Liver (tissue), 8 donors: ENCODE measurements at regions not wholly inside any gene's neighbourhood (a gene's known extent, or its start where the extent isn't known, plus 50 kb on each side); places are given as distances from the start of the nearest gene placed in this dataset.

Experiments
- DNase-seq: peaks from one replicate; pipeline ENCODE4 v3.0.0-alpha.2; 2017; ENCODE audit warnings: low spot score
- H3K27ac ChIP-seq, 2 donors: one replicate each; pipeline ENCODE4 v1.7.0; 2013; ENCODE audit warnings: inconsistent platforms in 2 of 2, low read length in 2 of 2, control low read depth in 1 of 2, low read depth in 1 of 2, mild to moderate bottlenecking in 1 of 2
- H3K27me3 ChIP-seq, 4 donors: one replicate each; pipeline versions ENCODE4 v1.6.1 to v1.7.0; 2013; ENCODE audit warnings: low read length in 3 of 4, inconsistent platforms in 1 of 4, mild to moderate bottlenecking in 1 of 4, moderate library complexity in 1 of 4; ENCODE audit not compliant: control insufficient read depth in 4 of 4, insufficient read depth in 4 of 4
- H3K36me3 ChIP-seq, 4 donors: one replicate each; pipeline versions ENCODE4 v1.6.1 to v1.7.0; 2013; ENCODE audit warnings: low read length in 3 of 4, mild to moderate bottlenecking in 3 of 4, low read depth in 1 of 4, moderate library complexity in 1 of 4; ENCODE audit not compliant: control insufficient read depth in 4 of 4, insufficient read depth in 3 of 4
- H3K4me1 ChIP-seq, 4 donors: one replicate each; pipeline versions ENCODE4 v1.6.1 to v1.7.0; 2013; ENCODE audit warnings: low read length in 3 of 4, mild to moderate bottlenecking in 3 of 4, moderate library complexity in 1 of 4; ENCODE audit not compliant: control insufficient read depth in 4 of 4, insufficient read depth in 4 of 4
- H3K4me3 ChIP-seq, 3 donors: one replicate each; pipeline versions ENCODE4 v1.6.1 to v1.7.0; 2013; ENCODE audit warnings: low read length in 3 of 3, control low read depth in 1 of 3, low read depth in 1 of 3, mild to moderate bottlenecking in 1 of 3
- H3K9ac ChIP-seq, 2 donors: one replicate each; pipeline ENCODE4 v1.7.0; 2013; ENCODE audit warnings: low read length in 2 of 2, mild to moderate bottlenecking in 2 of 2, moderate library complexity in 2 of 2, control low read depth in 1 of 2, low read depth in 1 of 2
- H3K9me3 ChIP-seq, 4 donors: one replicate each; pipeline versions ENCODE4 v1.6.1 to v1.7.0; 2013; ENCODE audit warnings: low read length in 3 of 4; ENCODE audit not compliant: control insufficient read depth in 4 of 4
- ATF3 ChIP-seq: IDR thresholded peaks from 2 replicates; pipeline ENCODE4 v1.6.1; 2016; ENCODE audit warnings: antibody characterized with exemption
- CTCF ChIP-seq: fragments of 150-350 bp; IDR thresholded peaks from 2 replicates; pipeline ENCODE4 v1.5.1; 2017; ENCODE audit warnings: improper control_type of control experiment, low read depth, low read length; ENCODE audit not compliant: missing input control
- EGR1 ChIP-seq, 2 donors: IDR thresholded peaks; 2 replicates each; pipeline ENCODE4 v1.6.1; 2016 to 2018; ENCODE audit warnings: antibody characterized with exemption in 2 of 2, low read depth in 2 of 2
- FOXA1 ChIP-seq: IDR thresholded peaks from 2 replicates; pipeline ENCODE4 v1.6.1; 2016; ENCODE audit warnings: antibody characterized with exemption
- FOXA2 ChIP-seq: IDR thresholded peaks from 2 replicates; pipeline ENCODE4 v1.6.1; 2016; ENCODE audit warnings: antibody characterized with exemption
- GABPA ChIP-seq, 2 donors: IDR thresholded peaks in 1 of 2; conservative IDR thresholded peaks in 1 of 2; 2 replicates each; pipeline ENCODE4 v1.6.1; 2016; ENCODE audit warnings: antibody characterized with exemption in 2 of 2, mild to moderate bottlenecking in 1 of 2, moderate library complexity in 1 of 2
- HNF4A ChIP-seq, 2 donors: conservative IDR thresholded peaks; 2 replicates each; pipeline ENCODE4 v1.6.1; 2016; ENCODE audit warnings: antibody characterized with exemption in 2 of 2, mild to moderate bottlenecking in 2 of 2
- HNF4G ChIP-seq: IDR thresholded peaks from 2 replicates; pipeline ENCODE4 v1.6.1; 2016; ENCODE audit warnings: antibody characterized with exemption
- JUND ChIP-seq, 2 donors: IDR thresholded peaks; 2 replicates each; pipeline ENCODE4 v1.6.1; 2016; ENCODE audit warnings: antibody characterized with exemption in 2 of 2
- NR2F2 ChIP-seq: IDR thresholded peaks from 2 replicates; pipeline ENCODE4 v1.6.1; 2016; ENCODE audit warnings: antibody characterized with exemption
- RAD21 ChIP-seq, 2 donors: IDR thresholded peaks; 2 replicates each; pipeline ENCODE4 v1.6.1; 2016; ENCODE audit warnings: antibody characterized with exemption in 2 of 2, mild to moderate bottlenecking in 2 of 2
- RXRA ChIP-seq, 2 donors: IDR thresholded peaks; 2 replicates each; pipeline ENCODE4 v1.6.1; 2017 to 2018; ENCODE audit warnings: antibody characterized with exemption in 2 of 2, mild to moderate bottlenecking in 1 of 2
- SP1 ChIP-seq: IDR thresholded peaks from 2 replicates; pipeline ENCODE4 v1.6.1; 2018; ENCODE audit warnings: antibody characterized with exemption, mild to moderate bottlenecking
- TAF1 ChIP-seq: conservative IDR thresholded peaks from 2 replicates; pipeline ENCODE4 v1.6.1; 2016; ENCODE audit warnings: antibody characterized with exemption, mild to moderate bottlenecking
- YY1 ChIP-seq: IDR thresholded peaks from 2 replicates; pipeline ENCODE4 v1.6.1; 2016; ENCODE audit warnings: antibody characterized with exemption, mild to moderate bottlenecking
- WGBS: extraction: QIAGEN DNeasy Blood & Tissue Kit; methylation state at CpG from one replicate; pipeline ENCODE4 v1.1.7; 2013; 5-methylcytosine and 5-hydroxymethylcytosine counted together
- TF ChIP-seq, protein P1 (sequence below): IDR thresholded peaks from 2 replicates; pipeline ENCODE4 v1.6.1; 2016; ENCODE audit warnings: antibody characterized with exemption, mild to moderate bottlenecking
- TF ChIP-seq, protein P2 (sequence below): IDR thresholded peaks from 2 replicates; pipeline ENCODE4 v1.6.1; 2016; ENCODE audit warnings: antibody characterized with exemption
- TF ChIP-seq, protein P3 (sequence below): IDR thresholded peaks from 2 replicates; pipeline ENCODE4 v1.6.1; 2016; ENCODE audit warnings: antibody characterized with exemption
- donor health status: healthy.
- donor health status: healthy.
- donor health status: healthy.
- donor health status: healthy.
- donor health status: healthy.

GRCh38 chr20:51202304-51202703 lies 179.4 kb upstream of the KCNG1 start:
- DNase-seq = no peak
- H3K4me3 ChIP-seq = no peak overlapping the region
- peaks cover 0 to 4% (median under 1%) of the 10 kb centered on the region in 4 donors for H3K27me3 ChIP-seq
- 79% methylated on average over 10 of the region's 10 CpGs for WGBS
- H3K9me3 ChIP-seq = no peaks in the 10 kb centered on the region
- no peak overlapping the region for H3K9ac ChIP-seq
- no peak overlapping the region for H3K27ac ChIP-seq
- no peaks in the 10 kb centered on the region for H3K4me1 ChIP-seq
- no peaks in the 10 kb centered on the region for H3K36me3 ChIP-seq
- TF ChIP-seq CTCF (no peak), YY1 (no peak), TAF1 (no peak), GABPA (IDR thresholded peaks at IDR 0.05 in 1 of 2, conservative IDR thresholded peaks at IDR 0.05 in 1 of 2) (no peak), RAD21 (IDR thresholded peaks at IDR 0.05) (no peak), SP1 (no peak), FOXA1 (no peak), ATF3 (no peak), JUND (IDR thresholded peaks at IDR 0.05) (no peak), HNF4G (no peak), RXRA (IDR thresholded peaks at IDR 0.05) (no peak), HNF4A (conservative IDR thresholded peaks at IDR 0.05) (no peak), EGR1 (IDR thresholded peaks at IDR 0.05; ENCODE audit: low read depth in 2 of 2) (no peak), FOXA2 (no peak), NR2F2 (no peak)
- TF ChIP-seq, protein P1, sequence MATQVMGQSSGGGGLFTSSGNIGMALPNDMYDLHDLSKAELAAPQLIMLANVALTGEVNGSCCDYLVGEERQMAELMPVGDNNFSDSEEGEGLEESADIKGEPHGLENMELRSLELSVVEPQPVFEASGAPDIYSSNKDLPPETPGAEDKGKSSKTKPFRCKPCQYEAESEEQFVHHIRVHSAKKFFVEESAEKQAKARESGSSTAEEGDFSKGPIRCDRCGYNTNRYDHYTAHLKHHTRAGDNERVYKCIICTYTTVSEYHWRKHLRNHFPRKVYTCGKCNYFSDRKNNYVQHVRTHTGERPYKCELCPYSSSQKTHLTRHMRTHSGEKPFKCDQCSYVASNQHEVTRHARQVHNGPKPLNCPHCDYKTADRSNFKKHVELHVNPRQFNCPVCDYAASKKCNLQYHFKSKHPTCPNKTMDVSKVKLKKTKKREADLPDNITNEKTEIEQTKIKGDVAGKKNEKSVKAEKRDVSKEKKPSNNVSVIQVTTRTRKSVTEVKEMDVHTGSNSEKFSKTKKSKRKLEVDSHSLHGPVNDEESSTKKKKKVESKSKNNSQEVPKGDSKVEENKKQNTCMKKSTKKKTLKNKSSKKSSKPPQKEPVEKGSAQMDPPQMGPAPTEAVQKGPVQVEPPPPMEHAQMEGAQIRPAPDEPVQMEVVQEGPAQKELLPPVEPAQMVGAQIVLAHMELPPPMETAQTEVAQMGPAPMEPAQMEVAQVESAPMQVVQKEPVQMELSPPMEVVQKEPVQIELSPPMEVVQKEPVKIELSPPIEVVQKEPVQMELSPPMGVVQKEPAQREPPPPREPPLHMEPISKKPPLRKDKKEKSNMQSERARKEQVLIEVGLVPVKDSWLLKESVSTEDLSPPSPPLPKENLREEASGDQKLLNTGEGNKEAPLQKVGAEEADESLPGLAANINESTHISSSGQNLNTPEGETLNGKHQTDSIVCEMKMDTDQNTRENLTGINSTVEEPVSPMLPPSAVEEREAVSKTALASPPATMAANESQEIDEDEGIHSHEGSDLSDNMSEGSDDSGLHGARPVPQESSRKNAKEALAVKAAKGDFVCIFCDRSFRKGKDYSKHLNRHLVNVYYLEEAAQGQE = no peak
- TF ChIP-seq, protein P2, sequence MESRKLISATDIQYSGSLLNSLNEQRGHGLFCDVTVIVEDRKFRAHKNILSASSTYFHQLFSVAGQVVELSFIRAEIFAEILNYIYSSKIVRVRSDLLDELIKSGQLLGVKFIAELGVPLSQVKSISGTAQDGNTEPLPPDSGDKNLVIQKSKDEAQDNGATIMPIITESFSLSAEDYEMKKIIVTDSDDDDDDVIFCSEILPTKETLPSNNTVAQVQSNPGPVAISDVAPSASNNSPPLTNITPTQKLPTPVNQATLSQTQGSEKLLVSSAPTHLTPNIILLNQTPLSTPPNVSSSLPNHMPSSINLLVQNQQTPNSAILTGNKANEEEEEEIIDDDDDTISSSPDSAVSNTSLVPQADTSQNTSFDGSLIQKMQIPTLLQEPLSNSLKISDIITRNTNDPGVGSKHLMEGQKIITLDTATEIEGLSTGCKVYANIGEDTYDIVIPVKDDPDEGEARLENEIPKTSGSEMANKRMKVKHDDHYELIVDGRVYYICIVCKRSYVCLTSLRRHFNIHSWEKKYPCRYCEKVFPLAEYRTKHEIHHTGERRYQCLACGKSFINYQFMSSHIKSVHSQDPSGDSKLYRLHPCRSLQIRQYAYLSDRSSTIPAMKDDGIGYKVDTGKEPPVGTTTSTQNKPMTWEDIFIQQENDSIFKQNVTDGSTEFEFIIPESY = no peak
- TF ChIP-seq, protein P3, sequence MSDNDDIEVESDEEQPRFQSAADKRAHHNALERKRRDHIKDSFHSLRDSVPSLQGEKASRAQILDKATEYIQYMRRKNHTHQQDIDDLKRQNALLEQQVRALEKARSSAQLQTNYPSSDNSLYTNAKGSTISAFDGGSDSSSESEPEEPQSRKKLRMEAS = no peak

DNA sequence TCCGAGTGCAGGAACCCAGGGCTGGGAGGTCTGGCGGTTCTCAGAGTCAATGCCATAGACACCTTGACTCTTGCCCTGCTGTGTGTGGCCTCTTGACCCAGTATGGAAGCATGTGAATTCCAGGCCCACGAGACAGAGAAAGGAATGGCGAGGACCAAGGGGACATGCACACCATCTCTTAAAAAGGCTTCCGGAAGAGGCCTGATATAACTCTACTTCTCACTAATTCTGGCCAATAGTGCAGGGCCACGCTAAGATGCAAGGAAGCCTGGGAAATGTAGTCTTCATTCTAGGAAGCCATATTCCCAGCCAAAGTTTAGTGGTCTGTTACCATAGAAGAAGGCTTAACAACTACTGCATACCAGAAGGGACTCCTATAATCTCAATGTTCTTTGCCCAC lies 177.0 kb upstream of the KCNG1 start:
- Histone ChIP-seq H3K4me1 (no peaks in the 10 kb centered on the region), H3K36me3 (no peaks in the 10 kb centered on the region), H3K9ac (no peak overlapping the region), H3K4me3 (no peak overlapping the region), H3K27ac (no peak overlapping the region), H3K9me3 (peaks cover 0 to 3% (median 1%) of the 10 kb centered on the region in 4 donors), H3K27me3 (peaks cover 0 to 3% (median 0%) of the 10 kb centered on the region in 4 donors)
- WGBS = 79% methylated on average over 6 of the region's 6 CpGs
- no peak for DNase-seq
- TF ChIP-seq, protein P1 = no peak
- no peak for TF ChIP-seq ATF3
- TF ChIP-seq GABPA (IDR thresholded peaks at IDR 0.05 in 1 of 2, conservative IDR thresholded peaks at IDR 0.05 in 1 of 2) = no peak
- no peak for TF ChIP-seq SP1
- TF ChIP-seq FOXA1 = no peak
- TF ChIP-seq JUND (IDR thresholded peaks at IDR 0.05) = no peak
- TF ChIP-seq NR2F2 = no peak
- TF ChIP-seq FOXA2 = no peak
- no peak for TF ChIP-seq RXRA (IDR thresholded peaks at IDR 0.05)
- TF ChIP-seq YY1 = no peak
- TF ChIP-seq RAD21 (IDR thresholded peaks at IDR 0.05) = no peak
- no peak for TF ChIP-seq EGR1 (IDR thresholded peaks at IDR 0.05; ENCODE audit: low read depth in 2 of 2)
- TF ChIP-seq HNF4A (conservative IDR thresholded peaks at IDR 0.05) = no peak
